ENCODE measurements at regions not wholly inside any gene's neighbourhood (a gene's known extent, or its start where the extent isn't known, plus 50 kb on each side); places are given as distances from the start of the nearest gene placed in this dataset.

- TF ChIP-seq POLR2A (IDR thresholded peaks at IDR 0.05) (no peak), CTCF (IDR thresholded peaks at IDR 0.05) (no peak)
These were observed 125.1 kb upstream of the FGF3 start for GRCh38 chr11:69944146-69944795.

Measured in testis (tissue), 2 donors.